OCI-LY3 (cell line): ENCODE measurements at regions not wholly inside any gene's neighbourhood (a gene's known extent, or its start where the extent isn't known, plus 50 kb on each side); places are given as distances from the start of the nearest gene placed in this dataset.

Experiments
- H2AFZ ChIP-seq: fragments of 200-600, 300-600 bp; shearing (Covaris generic); 2 replicates; pipeline ENCODE4 v1.6.0; 2014; ENCODE audit warnings: antibody characterized with exemption, low read depth, low read length
- H3K27ac ChIP-seq: fragments of 200-600, 300-600 bp; sonication (generic); 2 replicates; pipeline ENCODE4 v1.5.1; 2014; ENCODE audit warnings: mild to moderate bottlenecking, low read length, moderate library complexity, mixed read lengths
- H3K27me3 ChIP-seq: fragments of 200-600, 300-600 bp; sonication (generic); 2 replicates; pipeline ENCODE4 v1.6.1; 2014; ENCODE audit warnings: low read depth, low read length, mixed read lengths
- H3K36me3 ChIP-seq: fragments of 200-600, 300-600 bp; sonication (generic); replicated peaks from 2 replicates; pipeline ENCODE3; 2014; ENCODE audit warnings: low read depth, low read length, mixed read lengths
- H3K4me1 ChIP-seq: fragments of 300-600, 200-600 bp; sonication (generic); 2 replicates; pipeline ENCODE4 v1.6.1; 2014; ENCODE audit warnings: low read length, mixed read lengths
- H3K4me2 ChIP-seq: fragments of 200-600, 300-600 bp; sonication (generic); 2 replicates; pipeline ENCODE4 v1.6.1; 2014; ENCODE audit warnings: low read length, mixed read lengths
- H3K4me3 ChIP-seq: fragments of 300-600, 200-600 bp; sonication (generic); 2 replicates; pipeline ENCODE4 v1.5.1; 2014; ENCODE audit warnings: antibody characterized with exemption, mild to moderate bottlenecking, low read length, moderate library complexity
- H3K79me2 ChIP-seq: fragments of 300-600, 200-600 bp; shearing (Covaris generic); 2 replicates; pipeline ENCODE4 v1.6.1; 2014; ENCODE audit warnings: mild to moderate bottlenecking, low read length, mixed read lengths
- H3K9ac ChIP-seq: fragments of 300-600, 200-600 bp; shearing (Covaris generic); 2 replicates; pipeline ENCODE4 v1.6.0; 2014; ENCODE audit warnings: mild to moderate bottlenecking, low read length, moderate library complexity
- H3K9me3 ChIP-seq: fragments of 200-600, 300-600 bp; shearing (Covaris generic); 2 replicates; pipeline ENCODE4 v1.6.1; 2014; ENCODE audit warnings: low read length, mixed read lengths; ENCODE audit not compliant: insufficient read depth
- H4K20me1 ChIP-seq: fragments of 200-600, 300-600 bp; sonication (generic); 2 replicates; pipeline ENCODE4 v1.6.1; 2016; ENCODE audit warnings: low read length, mixed read lengths; ENCODE audit not compliant: insufficient read depth
- CTCF ChIP-seq: fragments of 200-600, 300-600 bp; sonication (generic); IDR thresholded peaks from 2 replicates; pipeline ENCODE4 v1.5.1; 2014; ENCODE audit warnings: antibody characterized with exemption, low read length, low read depth
- EZH2phosphoT487 ChIP-seq: fragments of 200-600 bp; shearing (Covaris generic); IDR thresholded peaks from 2 replicates; pipeline ENCODE4 v1.6.1; 2018; ENCODE audit warnings: antibody characterized with exemption, mixed run types, low read depth

- Histone ChIP-seq H3K9me3 (no peaks in the 10 kb centered on the region), H2AFZ (no peak overlapping the region), H3K79me2 (no peaks in the 10 kb centered on the region), H3K27me3 (no peaks in the 10 kb centered on the region), H3K4me1 (peaks cover 7% of the 10 kb centered on the region; the same call in 1 of the 2 replicates), H3K4me2 (no peak overlapping the region), H3K9ac (no peak overlapping the region), H3K36me3 (no peaks in the 10 kb centered on the region), H4K20me1 (no peaks in the 10 kb centered on the region), H3K27ac (no peak overlapping the region), H3K4me3 (no peak overlapping the region)
- TF ChIP-seq CTCF = no peak
- no peak for TF ChIP-seq EZH2phosphoT487
Observed at GRCh38 chr6:87789900-87790290, 87.9 kb upstream of the AKIRIN2 start.

DNA sequence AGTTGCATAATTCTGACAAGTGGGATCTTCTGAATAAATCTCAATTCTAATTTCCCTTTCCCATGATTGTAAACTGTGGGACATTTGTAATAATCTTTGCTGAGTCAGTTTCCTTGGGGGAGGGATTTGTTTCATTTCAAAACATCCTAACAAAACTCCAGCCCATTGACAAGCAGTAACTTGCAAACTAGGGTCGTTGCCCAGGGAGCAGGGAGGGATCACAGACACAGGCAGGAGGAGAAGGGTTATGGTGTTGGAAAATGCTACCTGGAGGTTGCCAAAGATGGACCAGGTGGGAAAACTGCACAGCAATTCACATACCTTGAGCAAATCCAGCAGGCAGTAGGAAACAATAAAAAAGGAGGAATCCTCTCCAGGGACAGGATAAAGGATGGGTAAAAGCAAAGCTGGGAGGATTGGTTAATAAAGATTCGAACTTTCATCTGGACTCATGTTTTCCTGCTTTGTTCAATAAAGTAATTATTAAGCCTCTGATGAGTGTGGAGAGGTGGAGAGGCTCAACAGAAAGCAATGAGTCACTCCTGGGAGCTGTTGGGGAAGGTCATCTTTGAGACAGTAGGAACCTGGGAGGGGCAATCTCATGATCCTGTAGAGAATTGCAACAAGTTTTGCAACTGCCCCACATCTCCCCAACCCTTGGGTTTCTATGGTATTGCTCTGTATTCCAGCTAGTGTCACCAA is 87.3 kb upstream of the AKIRIN2 start:
- H4K20me1 ChIP-seq = no peaks in the 10 kb centered on the region
- no peaks in the 10 kb centered on the region for H3K36me3 ChIP-seq
- no peak overlapping the region for H3K27ac ChIP-seq
- H3K9me3 ChIP-seq = no peaks in the 10 kb centered on the region
- TF ChIP-seq CTCF = no peak
- no peak for TF ChIP-seq EZH2phosphoT487
- H3K79me2 ChIP-seq = no peaks in the 10 kb centered on the region
- no peaks in the 10 kb centered on the region for H3K27me3 ChIP-seq
- H3K4me2 ChIP-seq = no peak overlapping the region
- no peak overlapping the region for H2AFZ ChIP-seq
- peaks cover 7% of the 10 kb centered on the region; the same call in 1 of the 2 replicates for H3K4me1 ChIP-seq
- H3K9ac ChIP-seq = no peak overlapping the region
- H3K4me3 ChIP-seq = no peak overlapping the region

DNA sequence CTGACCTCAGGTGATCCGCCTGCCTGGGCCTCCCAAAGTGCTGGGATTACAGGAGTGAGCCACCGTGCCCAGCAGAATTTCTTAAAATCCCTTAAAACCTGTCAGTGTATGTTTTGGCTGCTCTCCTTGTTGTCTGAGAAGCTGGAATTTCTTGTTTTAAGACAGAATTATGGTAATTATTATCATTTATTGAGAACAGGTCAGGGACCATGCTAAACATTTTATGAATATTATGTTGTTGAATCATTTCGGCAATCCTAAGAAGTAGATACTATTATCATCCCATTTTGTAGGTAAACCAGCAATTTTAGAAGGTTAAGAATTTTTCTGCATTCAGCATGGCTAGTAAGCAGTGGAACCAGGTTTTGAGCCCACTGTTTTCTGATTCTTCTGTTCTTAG is 86.1 kb upstream of the AKIRIN2 start:
- Histone ChIP-seq H3K27me3 (no peaks in the 10 kb centered on the region), H3K4me1 (peaks cover 7% of the 10 kb centered on the region; the same call in 1 of the 2 replicates), H3K36me3 (no peaks in the 10 kb centered on the region), H3K4me2 (no peak overlapping the region), H3K27ac (no peak overlapping the region), H3K79me2 (no peaks in the 10 kb centered on the region), H4K20me1 (no peaks in the 10 kb centered on the region), H2AFZ (no peak overlapping the region), H3K9ac (no peak overlapping the region), H3K4me3 (no peak overlapping the region), H3K9me3 (no peaks in the 10 kb centered on the region)
- no peak for TF ChIP-seq CTCF
- no peak for TF ChIP-seq EZH2phosphoT487

DNA sequence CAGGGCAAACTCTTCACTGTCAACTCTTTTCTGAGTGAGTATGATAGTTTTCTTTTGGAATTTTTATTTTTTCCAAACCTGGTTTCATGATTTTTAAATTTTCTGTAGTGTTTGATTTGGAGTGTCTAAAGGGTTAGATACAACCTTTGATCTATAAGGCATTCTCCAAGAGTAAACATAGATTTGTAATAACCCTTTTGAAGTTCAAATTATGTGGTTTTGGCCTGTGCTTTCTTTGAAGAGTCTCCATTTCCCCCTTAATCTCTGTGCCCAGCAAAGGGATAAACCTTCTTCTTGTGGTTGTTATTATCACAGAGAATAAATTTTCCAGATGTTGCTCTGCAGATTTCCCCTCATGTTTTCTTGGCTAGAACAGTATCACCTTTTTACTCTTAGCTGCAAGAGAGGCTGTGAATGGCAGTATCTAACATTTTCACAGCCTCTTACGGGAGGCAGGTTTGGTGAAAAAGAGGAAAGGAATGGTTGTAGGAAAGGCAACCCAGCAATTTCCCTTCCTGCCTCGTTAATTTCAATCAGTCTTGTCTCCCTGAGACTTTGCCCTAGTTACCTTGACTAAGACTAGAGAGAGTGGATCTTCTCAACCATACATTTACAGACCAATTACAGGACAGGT is 83.3 kb upstream of the AKIRIN2 start:
- Histone ChIP-seq H3K27me3 (no peaks in the 10 kb centered on the region), H3K9me3 (no peaks in the 10 kb centered on the region), H3K4me1 (no peaks in the 10 kb centered on the region), H3K9ac (no peak overlapping the region), H2AFZ (no peak overlapping the region), H4K20me1 (no peaks in the 10 kb centered on the region), H3K4me2 (no peak overlapping the region), H3K79me2 (no peaks in the 10 kb centered on the region), H3K36me3 (no peaks in the 10 kb centered on the region), H3K27ac (no peak overlapping the region), H3K4me3 (no peak overlapping the region)
- TF ChIP-seq CTCF = no peak
- no peak for TF ChIP-seq EZH2phosphoT487
